ENCODE measurements at regions not wholly inside any gene's neighbourhood (a gene's known extent, or its start where the extent isn't known, plus 50 kb on each side); places are given as distances from the start of the nearest gene placed in this dataset.

- Histone ChIP-seq H3K18ac (ENCODE audit: extremely low read depth, low read length) (no peak overlapping the region), H3K4me1 (replicated peaks in 1 of 4; ENCODE audit: control insufficient read depth in 3 of 4, insufficient read depth in 4 of 4, low read length in 3 of 4) (no peaks in the 10 kb centered on the region), H3K4me2 (ENCODE audit: insufficient read depth in 1 of 2, low read depth in 2 of 2, low read length in 2 of 2) (no peak overlapping the region), H2BK20ac (ENCODE audit: low read length) (no peak overlapping the region), H2BK12ac (ENCODE audit: low read depth, low read length) (no peak overlapping the region), H3K79me1 (ENCODE audit: low read depth, low read length) (no peaks in the 10 kb centered on the region), H3K9me3 (ENCODE audit: insufficient read depth in 2 of 2, low read depth in 1 of 2, low read length in 1 of 2) (no peaks in the 10 kb centered on the region), H3K27ac (ENCODE audit: low read depth, low read length) (no peak overlapping the region), H4K20me1 (replicated peaks in 1 of 2; ENCODE audit: control insufficient read depth in 1 of 2, insufficient read depth in 2 of 2, low read length in 2 of 2) (no peaks in the 10 kb centered on the region), H4K8ac (ENCODE audit: extremely low read depth, insufficient read depth, low read length) (no peak overlapping the region), H2AFZ (ENCODE audit: low read length) (no peak overlapping the region), H2BK120ac (replicated peaks; ENCODE audit: low read depth, low read length) (no peak overlapping the region), H2AK5ac (ENCODE audit: low read depth, low read length) (no peak overlapping the region), H3K14ac (ENCODE audit: insufficient read length) (no peak overlapping the region), H2BK5ac (ENCODE audit: low read depth, low read length) (no peak overlapping the region), H3K27me3 (replicated peaks in 1 of 4; ENCODE audit: control insufficient read depth in 3 of 4, extremely low read depth in 1 of 4, insufficient read depth in 3 of 4, low read length in 3 of 4) (no peaks in the 10 kb centered on the region; a peak in 1 of 7 replicates), H3K9ac (replicated peaks in 1 of 4; ENCODE audit: extremely low read depth in 1 of 4, low read depth in 3 of 4, low read length in 3 of 4) (no peak overlapping the region), H3K79me2 (ENCODE audit: control insufficient read depth in 1 of 2, insufficient read depth in 2 of 2, low read length in 2 of 2) (no peaks in the 10 kb centered on the region), H3K23me2 (ENCODE audit: low read depth, low read length) (no peaks in the 10 kb centered on the region), H3K23ac (ENCODE audit: insufficient read length) (no peak overlapping the region), H3K36me3 (ENCODE audit: control insufficient read depth in 2 of 4, insufficient read depth in 4 of 4, low read length in 3 of 4) (no peaks in the 10 kb centered on the region), H3K56ac (replicated peaks; ENCODE audit: insufficient read length, low read depth, low read length) (no peak overlapping the region), H4K91ac (replicated peaks; ENCODE audit: insufficient read length, low read length) (no peak overlapping the region), H3K4me3 (ENCODE audit: extremely low read depth in 1 of 4, insufficient read depth in 2 of 4, low read depth in 3 of 4, low read length in 4 of 4) (no peak overlapping the region), H2BK15ac (ENCODE audit: low read length) (no peak overlapping the region), H4K5ac (ENCODE audit: insufficient read length, low read depth, low read length) (no peak overlapping the region), H3K4ac (replicated peaks; ENCODE audit: insufficient read length, low read depth, low read length) (no peak overlapping the region)
- POLR2A ChIA-PET (ENCODE audit: partially characterized antibody), result no interaction called here
- FAIRE-seq (no peak), DNase-seq (ENCODE audit: low read depth in 1 of 2, low spot score in 2 of 2) (no peak)
- CTCF ChIA-PET (ENCODE audit: partially characterized antibody), result interaction anchor here (0.6 to 0.9 kb wide), 2 partner anchors 12 to 65 kb away, joined by 3 read pairs; no protein-coding TSS in a partner anchor
- TF ChIP-seq EP300 (IDR thresholded peaks at IDR 0.05; ENCODE audit: borderline replicate concordance in 1 of 2, low read depth in 2 of 2, low read length in 2 of 2) (no peak), GTF2F1 (IDR thresholded peaks at IDR 0.05; ENCODE audit: borderline replicate concordance, low read depth, low read length) (no peak), BCL11A (IDR thresholded peaks at IDR 0.05; ENCODE audit: low read depth in 2 of 2, low read length in 2 of 2) (no peak), SIX5 (IDR thresholded peaks at IDR 0.05; ENCODE audit: low read depth, low read length) (no peak), NRF1 (IDR thresholded peaks at IDR 0.05; ENCODE audit: low read depth, low read length) (no peak)
Observed at GRCh38 chr3:72169120-72169519, 384.2 kb upstream of the PROK2 start.

Data from H1 (cell line).